ENCODE measurements at regions not wholly inside any gene's neighbourhood (a gene's known extent, or its start where the extent isn't known, plus 50 kb on each side); places are given as distances from the start of the nearest gene placed in this dataset.

GRCh38 chr2:8426550-8426949, 255.3 kb upstream of the ID2 start:
- H3K9ac ChIP-seq (ENCODE audit: insufficient read depth in 1 of 2, low read depth in 2 of 2, low read length in 2 of 2): no peak overlapping the region
- intact Hi-C loops (cut with micrococcal nuclease): no loop called here
- ChIA-PET CTCF (ENCODE audit: low intra/inter-chr PET ratio) (no interaction called here), POLR2A (no interaction called here)
- H3K4me3 ChIP-seq: no peak overlapping the region
- H3K4me2 ChIP-seq (ENCODE audit: insufficient read depth, low read length): no peak overlapping the region
- H3K9me3 ChIP-seq (replicated peaks; ENCODE audit: control insufficient read depth, insufficient read depth, low read depth, low read length): no peaks in the 10 kb centered on the region
- FAIRE-seq (no peak), ATAC-seq (no peak), DNase-seq (ENCODE audit: extremely low read depth in 1 of 4, low spot score in 3 of 4) (no peak)
- no peak overlapping the region for H2AFZ ChIP-seq (ENCODE audit: low read depth, low read length)
- H3K79me2 ChIP-seq (ENCODE audit: control insufficient read depth, insufficient read depth, low read length): no peaks in the 10 kb centered on the region
- H4K20me1 ChIP-seq (replicated peaks; ENCODE audit: control insufficient read depth, insufficient read depth, low read length): no peaks in the 10 kb centered on the region
- H3K36me3 ChIP-seq (ENCODE audit: control insufficient read depth, insufficient read depth, low read length): no peaks in the 10 kb centered on the region
- 0% methylated on average over 10 of the region's 10 CpGs for WGBS (ENCODE audit: insufficient coverage, low coverage, missing lambda C conversion rate)
- TF ChIP-seq SETDB1 (IDR thresholded peaks at IDR 0.05; ENCODE audit: low read length) (no peak), TCF7L2 (IDR thresholded peaks at IDR 0.05; ENCODE audit: low read depth, low read length) (no peak), ZNF140 (CRISPR knock-in tag; IDR thresholded peaks at IDR 0.05) (no peak), ZNF232 (CRISPR knock-in tag; IDR thresholded peaks at IDR 0.05) (no peak), EGR1 (conservative IDR thresholded peaks at IDR 0.05) (no peak), XRCC3 (IDR thresholded peaks at IDR 0.05) (no peak), CEBPG (CRISPR knock-in tag; IDR thresholded peaks at IDR 0.05) (no peak), CEBPG (tag; conservative IDR thresholded peaks at IDR 0.05 in 1 of 2, IDR thresholded peaks at IDR 0.05 in 1 of 2) (no peak), USF1 (CRISPR knock-in tag; IDR thresholded peaks at IDR 0.05) (no peak), BRCA1 (IDR thresholded peaks at IDR 0.05) (no peak), BRCA1 (CRISPR knock-in tag; IDR thresholded peaks at IDR 0.05) (no peak)
- peaks cover 0 to 31% of the 10 kb centered on the region in 2 experiments; a peak in 3 of 5 replicates for H3K27me3 ChIP-seq (ENCODE audit: control insufficient read depth in 2 of 2, insufficient read depth in 2 of 2, low read length in 2 of 2)
- H3K27ac ChIP-seq (ENCODE audit: extremely low read depth, low read depth, low read length): no peak overlapping the region
- no TSS peak for BruUV-seq (replicated peaks)
- in situ Hi-C loops (cut with MboI): no loop called here
- H3K4me1 ChIP-seq (replicated peaks in 1 of 2; ENCODE audit: control insufficient read depth in 2 of 2, insufficient read depth in 2 of 2, low read length in 2 of 2): no peaks in the 10 kb centered on the region
- H3K9me1 ChIP-seq (ENCODE audit: control insufficient read depth, insufficient read depth, low read length): no peaks in the 10 kb centered on the region

Measured in K562 (cell line).